HEK293 (cell line): ENCODE measurements at regions not wholly inside any gene's neighbourhood (a gene's known extent, or its start where the extent isn't known, plus 50 kb on each side); places are given as distances from the start of the nearest gene placed in this dataset.

Source experiments
- CTCF ChIA-PET: fragments of 350-600 bp; formaldehyde crosslinking; extraction: SDS; loops from one replicate; lab custom pipeline; 2021; ENCODE audit warnings: antibody characterized with exemption; lab: Yijun Ruan, JAX
- POLR2A ChIA-PET: fragments of 300-600 bp; formaldehyde crosslinking; extraction: SDS; loops from one replicate; lab custom pipeline; 2020; ENCODE audit warnings: antibody characterized with exemption, inconsistent platforms; lab: Yijun Ruan, JAX
- H3K27ac ChIP-seq: fragments of 200-500 bp; sonication (Bioruptor generic); 2 replicates; pipeline ENCODE4 v1.5.1; 2014; ENCODE audit warnings: low read depth, low read length, control low read depth, inconsistent platforms; ENCODE audit errors: extremely low read depth
- H3K36me3 ChIP-seq, 2 experiments: fragments of 200-500 bp in 1 of 2; sonication (Bioruptor generic) in 1 of 2; 1 replicate in 1 of 2; 2 replicates in 1 of 2; pipeline ENCODE4 v1.5.1; 2014 to 2017; ENCODE audit warnings: inconsistent platforms in 2 of 2, low read length in 2 of 2; ENCODE audit not compliant: control insufficient read depth in 2 of 2, insufficient read depth in 1 of 2
- H3K4me1 ChIP-seq: fragments of 200-500 bp; sonication (Bioruptor generic); 2 replicates; pipeline ENCODE4 v1.5.1; 2014; ENCODE audit warnings: mild to moderate bottlenecking, low read length, inconsistent platforms; ENCODE audit not compliant: control insufficient read depth, insufficient read depth
- H3K4me3 ChIP-seq: 2 replicates; pipeline ENCODE4 v1.5.1; 2011; ENCODE audit warnings: low read depth, mild to moderate bottlenecking, control low read depth, low read length, moderate library complexity
- H3K9me3 ChIP-seq: fragments of 200-500 bp; sonication (Bioruptor generic); 2 replicates; pipeline ENCODE4 v1.5.1; 2014; ENCODE audit warnings: low read depth, low read length, inconsistent platforms; ENCODE audit not compliant: control insufficient read depth, insufficient read depth
- KLF1 ChIP-seq: fragments of 450-650 bp; formaldehyde crosslinking; IDR thresholded peaks from 2 replicates; pipeline ENCODE4 v1.5.1; 2016; ENCODE audit warnings: missing biosample characterization, missing genetic modification characterization
- MEIS1 ChIP-seq: sonication (generic); formaldehyde crosslinking; IDR thresholded peaks from 2 replicates; pipeline ENCODE4 v1.8.1; 2022; ENCODE audit warnings: missing genetic modification reagents, mild to moderate bottlenecking, borderline replicate concordance
- PRDM10 ChIP-seq: fragments of 450-650 bp; formaldehyde crosslinking; IDR thresholded peaks from 2 replicates; pipeline ENCODE4 v1.5.1; 2016; ENCODE audit warnings: missing biosample characterization, missing genetic modification characterization
- PRDM6 ChIP-seq: fragments of 450-650 bp; formaldehyde crosslinking; IDR thresholded peaks from 2 replicates; pipeline ENCODE4 v1.5.1; 2017; ENCODE audit warnings: missing biosample characterization, missing genetic modification characterization
- SP2 ChIP-seq: fragments of 450-650 bp; formaldehyde crosslinking; IDR thresholded peaks from 2 replicates; pipeline ENCODE4 v1.5.1; 2016; ENCODE audit warnings: missing biosample characterization, missing genetic modification characterization
- TCF7L2 ChIP-seq: IDR thresholded peaks from 2 replicates; pipeline ENCODE4 v1.6.1; 2011; ENCODE audit warnings: low read depth, mild to moderate bottlenecking, inconsistent platforms, low read length, moderate library complexity, borderline replicate concordance
- TSHZ1 ChIP-seq: fragments of 450-650 bp; formaldehyde crosslinking; IDR thresholded peaks from 2 replicates; pipeline ENCODE4 v1.5.1; 2016; ENCODE audit warnings: missing biosample characterization, missing genetic modification characterization, borderline replicate concordance
- ZBTB48 ChIP-seq: fragments of 450-650 bp; formaldehyde crosslinking; IDR thresholded peaks from 2 replicates; pipeline ENCODE4 v1.5.1; 2016; ENCODE audit warnings: missing biosample characterization, missing genetic modification characterization
- ZBTB8A ChIP-seq: fragments of 450-650 bp; formaldehyde crosslinking; IDR thresholded peaks from 2 replicates; pipeline ENCODE4 v1.5.1; 2016; ENCODE audit warnings: missing biosample characterization, missing genetic modification characterization
- ZFP69B ChIP-seq: fragments of 450-650 bp; formaldehyde crosslinking; IDR thresholded peaks from 2 replicates; pipeline ENCODE4 v1.5.1; 2016; ENCODE audit warnings: missing biosample characterization, missing genetic modification characterization
- ZNF223 ChIP-seq: fragments of 450-650 bp; formaldehyde crosslinking; IDR thresholded peaks from 2 replicates; pipeline ENCODE4 v1.5.1; 2016; ENCODE audit warnings: missing biosample characterization, missing genetic modification characterization
- ZNF354C ChIP-seq: fragments of 450-650 bp; formaldehyde crosslinking; IDR thresholded peaks from 2 replicates; pipeline ENCODE4 v1.5.1; 2016; ENCODE audit warnings: missing biosample characterization, missing genetic modification characterization, low read depth, borderline replicate concordance
- ZNF362 ChIP-seq: fragments of 450-650 bp; formaldehyde crosslinking; IDR thresholded peaks from 2 replicates; pipeline ENCODE4 v1.5.1; 2016; ENCODE audit warnings: missing biosample characterization, missing genetic modification characterization
- ZNF394 ChIP-seq: fragments of 450-650 bp; formaldehyde crosslinking; IDR thresholded peaks from 2 replicates; pipeline ENCODE4 v1.5.1; 2016; ENCODE audit warnings: missing biosample characterization, missing genetic modification characterization, mild to moderate bottlenecking, moderate library complexity, borderline replicate concordance
- ZNF433 ChIP-seq: fragments of 450-650 bp; formaldehyde crosslinking; IDR thresholded peaks from 2 replicates; pipeline ENCODE4 v1.5.1; 2016; ENCODE audit warnings: missing biosample characterization, missing genetic modification characterization, low read depth
- ZNF449 ChIP-seq: fragments of 450-650 bp; formaldehyde crosslinking; IDR thresholded peaks from 2 replicates; pipeline ENCODE4 v1.5.1; 2017; ENCODE audit warnings: missing biosample characterization, mild to moderate bottlenecking, missing genetic modification characterization, moderate library complexity
- ZNF585B ChIP-seq: fragments of 450-650 bp; formaldehyde crosslinking; IDR thresholded peaks from 2 replicates; pipeline ENCODE4 v1.5.1; 2016; ENCODE audit warnings: missing biosample characterization, missing genetic modification characterization
- ZNF747 ChIP-seq: fragments of 450-650 bp; formaldehyde crosslinking; IDR thresholded peaks from 2 replicates; pipeline ENCODE4 v1.5.1; 2016; ENCODE audit warnings: missing biosample characterization, missing genetic modification characterization
- ZNF830 ChIP-seq: fragments of 450-650 bp; IDR thresholded peaks from 2 replicates; pipeline ENCODE4 v1.5.0; 2018; ENCODE audit warnings: missing biosample characterization, missing genetic modification characterization, low read depth, mild to moderate bottlenecking, moderate library complexity
- ZSCAN5A ChIP-seq: fragments of 450-650 bp; formaldehyde crosslinking; IDR thresholded peaks from 2 replicates; pipeline ENCODE4 v1.5.1; 2016; ENCODE audit warnings: missing biosample characterization, missing genetic modification characterization

- TF ChIP-seq TCF7L2, result no peak
- TF ChIP-seq SP2 (tag by site-specific recombination), result no peak
- TF ChIP-seq, all 188 proteins: peak for 0
- POLR2A ChIA-PET, result interaction anchor here (1.2 kb wide), 1 partner anchor 72 kb away, joined by 3 read pairs; no protein-coding TSS in a partner anchor
- no peaks in the 10 kb centered on the region for H3K9me3 ChIP-seq
- H3K27ac ChIP-seq, result no peak overlapping the region
- CTCF ChIA-PET, result interaction anchor here (0.6 to 1.2 kb wide), 3 partner anchors 10 to 130 kb away, joined by 3 to 4 read pairs (median 4); no protein-coding TSS in a partner anchor
- no peaks in the 10 kb centered on the region for H3K36me3 ChIP-seq
- H3K4me1 ChIP-seq, result no peaks in the 10 kb centered on the region
- no peak overlapping the region for H3K4me3 ChIP-seq
These were observed 177.0 kb downstream of the FGF18 start for GRCh38 chr5:171596391-171596878.

- Histone ChIP-seq H3K36me3 (no peaks in the 10 kb centered on the region), H3K4me3 (no peak overlapping the region), H3K27ac (no peak overlapping the region), H3K4me1 (no peaks in the 10 kb centered on the region), H3K9me3 (no peaks in the 10 kb centered on the region)
- CTCF ChIA-PET, result interaction anchor here (0.6 to 1.2 kb wide), 6 partner anchors 10 to 974 kb away, joined by 3 to 4 read pairs (median 3); no protein-coding TSS in a partner anchor
- POLR2A ChIA-PET, result no interaction called here
- no peak for TF ChIP-seq PRDM10 (tag by site-specific recombination)
- TF ChIP-seq ZNF223 (tag by site-specific recombination), result no peak
- TF ChIP-seq ZFP69B (tag by site-specific recombination), result no peak
- no peak for TF ChIP-seq ZNF354C (tag by site-specific recombination)
- no peak for TF ChIP-seq ZNF449 (tag by site-specific recombination)
- TF ChIP-seq ZNF433 (tag by site-specific recombination), result no peak
- TF ChIP-seq TSHZ1 (tag by site-specific recombination), result no peak
- TF ChIP-seq PRDM6 (tag by site-specific recombination), result no peak
- no peak for TF ChIP-seq ZNF362
- TF ChIP-seq ZNF747 (tag by site-specific recombination), result no peak
- no peak for TF ChIP-seq ZNF394 (tag by site-specific recombination)
- TF ChIP-seq ZNF830, result no peak
- TF ChIP-seq ZBTB8A (tag by site-specific recombination), result no peak
- TF ChIP-seq KLF1 (tag by site-specific recombination), result no peak
- TF ChIP-seq MEIS1 (CRISPR knock-in tag), result no peak
- no peak for TF ChIP-seq ZSCAN5A (tag by site-specific recombination)
- TF ChIP-seq ZBTB48 (tag by site-specific recombination), result no peak
- TF ChIP-seq ZNF585B, result no peak
These were observed 178.6 kb downstream of the FGF18 start for GRCh38 chr5:171597946-171598640.
